Epidermal melanocyte (primary cell): ENCODE measurements at regions not wholly inside any gene's neighbourhood (a gene's known extent, or its start where the extent isn't known, plus 50 kb on each side); places are given as distances from the start of the nearest gene placed in this dataset.
"Not testable (repeated sequence)": the region's sequence is repeated elsewhere in the genome, so short reads cannot be mapped to it uniquely, and the experiment has no call there.

Experiments
- DNase-seq: peaks from one replicate; pipeline ENCODE4 v3.0.0; 2011; ENCODE audit warnings: low spot score; ENCODE audit not compliant: insufficient read length

DNA sequence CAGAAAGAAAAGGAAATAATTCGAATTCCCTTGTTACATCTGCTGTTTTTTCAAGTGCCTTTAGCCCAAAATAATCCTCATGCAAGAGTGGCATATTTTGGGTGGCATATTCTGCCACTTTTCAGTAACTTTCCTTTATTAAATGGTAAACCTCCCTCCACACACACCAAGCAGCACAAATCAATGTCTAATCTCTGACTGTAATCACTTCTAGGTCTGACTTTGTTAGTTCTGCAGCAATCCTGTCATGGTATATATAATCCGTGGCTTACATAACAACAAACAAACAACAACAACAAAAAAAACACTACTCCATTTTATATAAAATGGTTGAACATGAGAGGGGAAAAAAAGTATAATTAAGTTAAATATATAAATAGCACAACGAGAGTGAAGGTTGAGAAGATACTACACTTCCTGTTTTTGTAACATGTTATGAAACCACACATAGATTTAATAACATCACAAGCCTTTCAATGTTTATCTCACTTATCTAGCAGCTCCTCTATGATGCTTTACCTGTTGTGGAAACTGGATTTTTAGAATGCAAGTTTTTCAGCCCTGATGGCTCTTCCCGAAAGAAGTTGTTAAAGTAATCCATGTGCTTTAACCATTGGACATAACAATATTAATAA is 715.4 kb downstream of the GRXCR1 start:
- DNase-seq, result no peak

DNA sequence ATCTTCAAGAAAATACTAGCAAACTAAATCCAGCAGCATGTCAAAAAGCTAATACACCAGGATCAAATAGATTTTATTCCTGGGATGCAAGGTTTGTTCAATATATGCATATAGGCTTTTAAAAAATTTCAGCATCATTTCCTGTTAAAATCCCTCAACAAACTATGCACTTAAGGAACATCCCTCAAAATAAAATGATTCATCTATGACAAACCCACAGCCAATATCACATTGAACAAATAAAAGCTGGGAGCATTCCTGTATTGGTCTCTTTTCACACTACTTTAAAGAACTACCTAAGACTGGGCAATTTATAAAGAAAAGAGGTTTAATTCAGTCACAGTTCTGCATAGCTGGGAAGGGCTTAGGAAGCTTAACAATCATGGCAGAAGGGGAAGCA is 726.7 kb downstream of the GRXCR1 start:
- no peak for DNase-seq

DNA sequence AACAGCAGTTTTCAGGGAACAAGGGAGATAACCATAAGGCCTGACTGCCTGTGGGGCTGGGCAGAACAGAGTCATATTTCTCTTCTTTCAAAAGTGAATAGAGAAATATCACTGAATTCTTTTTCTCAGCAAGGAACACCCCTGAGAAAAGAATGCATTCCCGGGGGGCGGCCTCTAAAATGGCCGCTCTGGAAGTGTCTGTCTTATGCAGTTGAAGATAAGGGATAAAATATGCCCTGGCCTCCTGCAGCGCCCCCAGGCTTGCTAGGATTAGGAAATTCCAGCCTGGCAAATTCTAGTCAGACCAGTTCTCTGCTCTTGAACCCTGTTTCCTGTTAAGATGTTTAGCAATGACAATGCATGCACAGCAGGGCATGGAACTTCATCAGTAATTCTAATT is 745.4 kb downstream of the GRXCR1 start:
- DNase-seq, result not testable (repeated sequence)

DNA sequence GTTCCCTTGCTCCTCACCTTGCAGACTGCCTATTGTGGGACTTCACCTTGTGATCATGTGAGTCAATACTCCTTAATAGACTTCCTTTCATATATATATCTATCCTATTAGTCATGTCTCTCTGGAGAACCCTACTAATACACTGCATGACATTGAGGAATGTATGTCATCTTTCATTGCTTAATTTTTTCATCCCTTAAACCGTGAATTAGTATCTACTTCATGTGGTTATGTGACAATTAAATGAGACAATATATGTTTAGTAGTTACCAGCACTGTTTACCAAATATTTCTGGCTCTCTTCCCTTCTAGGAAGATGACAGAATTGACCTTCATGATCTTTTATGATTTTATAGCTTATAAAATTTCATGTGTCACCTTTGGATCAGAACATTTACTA is 759.5 kb downstream of the GRXCR1 start:
- no peak for DNase-seq

DNA sequence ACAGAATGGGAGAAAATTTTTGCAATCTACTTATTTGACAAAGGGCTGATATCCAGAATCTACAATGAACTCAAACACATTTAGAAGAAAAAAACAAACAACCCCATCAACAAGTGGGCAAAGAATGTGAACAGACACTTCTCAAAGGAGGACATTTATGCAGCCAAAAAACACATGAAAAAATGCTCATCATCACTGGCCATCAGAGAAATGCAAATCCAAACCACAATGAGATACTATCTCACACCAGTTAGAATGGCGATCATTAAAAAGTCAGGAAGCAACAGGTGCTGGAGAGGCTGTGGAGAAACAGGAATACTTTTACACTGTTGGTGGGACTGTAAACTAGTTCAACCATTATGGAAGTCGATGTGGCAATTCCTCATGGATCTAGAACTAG is 767.0 kb downstream of the GRXCR1 start:
- not testable (repeated sequence) for DNase-seq

DNA sequence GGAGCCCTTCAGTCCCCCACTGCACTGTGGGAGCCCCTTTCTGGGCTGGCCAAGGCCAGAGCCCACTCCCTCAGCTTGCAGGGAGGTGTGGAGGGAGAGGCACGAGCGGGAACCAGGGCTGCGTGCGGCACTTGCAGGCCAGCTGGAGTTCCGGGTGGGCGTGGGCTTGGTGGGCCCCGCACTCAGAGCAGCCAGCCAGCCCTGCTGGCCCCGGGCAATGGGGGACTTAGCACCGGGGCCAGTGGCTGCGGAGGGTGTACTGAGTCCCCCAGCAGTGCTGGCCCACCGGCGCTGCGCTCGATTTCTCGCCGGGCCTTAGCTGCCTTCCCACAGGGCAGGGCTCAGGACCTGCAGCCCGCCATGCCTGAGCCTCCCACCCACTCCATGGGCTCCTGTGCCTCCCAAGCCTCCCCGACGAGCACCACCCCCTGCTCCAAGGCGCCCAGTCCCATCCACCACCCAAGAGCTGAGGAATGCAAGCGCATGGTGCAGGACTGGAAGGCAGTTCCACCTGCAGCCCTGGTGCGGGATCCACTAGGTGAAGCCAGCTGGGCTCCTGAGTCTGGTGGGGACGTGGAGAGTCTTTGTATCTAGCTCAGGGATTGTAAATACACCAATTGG is 776.2 kb downstream of the KCTD8 start:
- not testable (repeated sequence) for DNase-seq

DNA sequence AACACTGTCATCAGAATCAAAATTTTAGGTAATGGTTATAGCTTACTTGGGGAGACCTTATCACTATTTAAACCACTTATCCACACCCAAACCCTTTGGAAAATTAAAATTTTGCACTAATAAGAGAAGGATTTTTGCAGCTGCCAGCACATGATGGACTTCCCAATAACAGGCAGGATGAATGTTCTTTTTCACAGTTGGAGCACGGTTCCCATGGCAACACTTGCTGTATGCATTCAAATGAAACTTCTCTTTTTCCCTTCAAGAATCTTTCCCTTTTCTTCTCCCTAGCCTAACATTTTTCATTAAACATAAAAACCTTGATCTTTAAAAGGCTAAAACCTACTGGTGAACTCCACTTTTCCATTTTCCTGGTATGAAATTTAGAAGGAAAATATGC is 768.2 kb downstream of the KCTD8 start:
- DNase-seq, result no peak

DNA sequence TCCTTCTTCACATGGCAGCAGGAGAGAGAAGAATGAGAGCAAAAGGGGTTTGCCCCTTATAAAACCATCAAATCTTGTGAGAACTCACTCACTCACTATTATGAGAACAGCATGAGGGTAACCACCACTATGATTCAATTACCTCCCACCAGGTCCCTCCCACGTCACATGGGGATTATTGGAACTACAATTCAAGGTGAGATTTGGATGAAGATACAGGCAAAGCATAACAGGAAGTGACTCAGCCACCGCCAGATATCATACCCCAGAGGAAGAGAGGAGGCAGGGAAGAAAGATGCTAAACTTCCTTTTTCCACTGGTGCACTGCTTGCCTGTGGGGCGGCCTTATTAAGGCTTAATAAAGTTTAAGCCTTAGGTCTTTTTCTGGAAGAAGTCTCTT is 766.1 kb downstream of the KCTD8 start:
- DNase-seq, result no peak

DNA sequence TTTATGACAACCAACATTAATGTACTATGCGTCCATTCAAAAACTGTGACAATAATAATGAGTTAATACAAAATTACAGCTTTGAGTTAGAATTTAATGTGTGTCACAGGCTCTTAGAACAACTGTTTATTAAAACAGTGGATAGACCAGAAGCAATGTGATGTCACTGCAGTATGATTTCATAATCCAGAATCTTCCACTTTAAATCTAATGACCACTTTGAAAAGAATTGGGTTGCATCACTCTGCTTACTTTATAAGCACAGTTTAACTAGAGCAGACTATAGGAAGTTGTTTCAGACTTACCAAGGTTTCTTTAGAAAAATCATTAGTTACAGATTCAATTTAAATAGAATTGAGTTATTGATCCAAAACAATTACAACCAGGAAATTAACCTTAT is 758.5 kb downstream of the KCTD8 start:
- DNase-seq, result no peak

DNA sequence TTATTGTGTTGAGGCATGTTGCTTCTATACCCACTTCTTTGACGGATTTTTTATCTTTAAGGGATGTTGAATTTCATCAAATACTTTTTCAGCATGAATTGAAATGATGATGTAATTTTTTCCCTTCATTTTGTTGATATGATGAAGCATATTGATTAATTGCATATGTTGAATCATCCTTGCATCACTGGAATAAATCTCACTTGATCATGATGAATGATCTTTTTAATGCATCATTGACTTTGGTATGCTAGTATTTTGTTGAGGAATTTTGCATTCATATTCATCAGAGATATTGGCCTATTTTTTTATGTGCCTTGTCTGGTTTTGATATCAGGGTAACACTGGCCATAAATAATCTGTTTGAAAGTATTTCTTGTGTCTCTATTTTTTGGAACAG is 754.7 kb downstream of the KCTD8 start:
- no peak for DNase-seq

DNA sequence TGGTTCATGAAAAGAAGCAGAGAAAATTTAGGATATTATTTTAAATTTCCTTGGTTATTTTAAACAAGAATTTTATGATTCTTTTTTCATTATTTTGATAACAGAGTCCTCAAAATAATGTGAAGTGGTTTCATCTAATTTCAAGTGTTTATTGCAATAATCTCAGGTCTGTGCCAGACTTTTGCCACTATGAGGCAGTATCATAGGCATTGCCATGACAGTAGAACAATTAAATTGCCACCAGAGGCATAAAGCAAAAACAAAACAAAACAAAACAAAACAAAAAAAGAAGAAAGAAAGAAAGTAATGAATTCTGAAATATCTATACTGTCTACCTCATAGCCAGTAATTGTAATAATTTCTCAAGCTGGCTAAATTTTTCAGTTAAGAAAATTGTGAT is 739.2 kb downstream of the KCTD8 start:
- DNase-seq, result no peak

DNA sequence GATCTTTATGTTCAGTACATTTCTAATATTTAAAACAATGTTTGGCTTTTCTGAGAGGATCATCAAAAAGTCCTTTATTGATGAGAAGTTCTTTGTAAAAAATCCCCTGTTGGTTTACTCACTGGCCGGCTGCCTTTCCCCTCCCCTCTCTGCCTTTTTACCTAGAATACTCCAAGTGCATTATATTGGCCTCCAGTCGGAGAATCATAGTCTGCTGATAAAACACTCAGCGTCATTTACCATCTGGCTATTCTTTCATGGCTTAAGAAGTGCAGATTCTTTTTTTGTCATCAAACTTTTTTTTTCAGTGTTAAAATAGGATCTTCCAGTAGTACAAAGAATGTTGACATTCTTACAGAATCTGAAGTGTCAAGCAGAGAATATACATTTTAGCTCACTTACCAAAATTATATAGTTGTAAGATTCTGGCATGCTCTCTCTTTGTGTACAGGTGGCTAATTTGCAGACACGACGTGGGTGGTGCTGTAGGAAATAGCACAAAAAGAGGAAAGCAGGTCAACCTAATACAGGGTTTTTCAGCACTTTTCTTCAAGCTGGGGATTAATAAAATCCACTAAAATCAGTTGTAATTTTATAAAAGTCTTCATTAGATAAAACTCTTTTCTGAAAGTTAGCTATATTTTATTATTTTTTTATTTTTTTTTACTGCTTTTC is 731.8 kb downstream of the KCTD8 start:
- DNase-seq, result no peak

DNA sequence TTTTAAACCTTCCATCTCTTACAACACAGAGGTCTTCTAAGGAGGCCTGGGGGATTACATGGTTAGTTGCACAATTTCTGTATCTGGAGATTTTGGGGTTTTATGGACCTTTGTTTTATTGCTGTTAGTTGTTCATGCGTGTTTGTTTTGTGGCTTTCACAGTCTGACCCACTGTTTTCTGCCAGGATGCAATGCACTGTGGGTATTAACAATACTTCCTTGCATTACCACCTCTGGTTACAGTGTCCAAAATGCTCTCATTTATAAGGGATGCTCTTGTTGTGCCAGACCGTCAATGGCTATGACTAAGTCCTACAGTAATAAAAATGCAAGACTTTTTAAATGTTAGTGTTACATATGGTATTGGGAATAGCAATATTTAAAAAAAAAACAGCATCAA is 730.2 kb downstream of the KCTD8 start:
- no peak for DNase-seq

DNA sequence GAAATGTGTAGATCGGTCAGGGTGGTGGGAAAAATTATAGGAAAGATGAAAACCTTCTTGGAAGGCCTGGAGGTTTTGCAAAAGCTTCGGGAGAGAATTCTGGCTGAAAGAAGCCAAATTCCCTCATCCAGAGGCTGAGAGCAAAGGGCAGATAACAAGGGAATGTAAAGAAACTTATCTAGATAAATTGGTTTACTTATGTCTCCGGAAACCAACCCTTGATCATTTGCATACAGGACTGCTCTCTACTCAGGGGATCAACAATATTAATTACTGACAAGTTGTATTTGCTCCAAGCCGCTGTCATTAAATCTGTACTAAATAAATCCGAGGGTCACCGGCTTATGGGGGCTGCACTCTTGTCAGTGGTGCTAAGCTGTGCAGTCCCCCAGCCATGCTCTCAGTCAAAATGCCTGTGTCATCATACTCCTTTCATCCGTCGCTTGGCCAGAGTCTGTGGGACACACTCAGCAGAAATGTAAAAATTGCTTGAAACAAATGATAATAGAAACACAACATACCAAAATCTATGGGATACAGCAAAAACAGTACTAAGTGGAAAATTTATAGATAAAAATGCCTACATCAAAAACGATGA is 715.7 kb downstream of the KCTD8 start:
- DNase-seq, result no peak

DNA sequence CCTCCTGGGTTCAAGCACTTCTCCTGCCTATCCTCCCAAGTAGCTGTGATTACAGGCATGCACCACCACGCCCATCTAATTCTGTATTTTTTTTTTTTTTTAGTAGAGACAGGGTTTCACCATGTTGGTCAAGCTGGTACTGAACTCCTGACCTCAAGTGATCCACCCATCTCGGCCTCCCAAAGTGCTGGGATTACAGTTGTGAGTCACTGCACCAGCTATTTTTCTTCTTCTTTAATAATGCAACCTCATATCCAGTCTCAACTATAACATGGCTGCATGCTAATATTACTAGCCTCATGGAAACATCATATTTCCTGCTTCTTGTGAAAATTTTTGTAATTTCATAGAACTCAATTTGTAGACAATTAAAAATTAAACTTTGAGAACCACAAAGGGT is 706.5 kb downstream of the KCTD8 start:
- no peak for DNase-seq

DNA sequence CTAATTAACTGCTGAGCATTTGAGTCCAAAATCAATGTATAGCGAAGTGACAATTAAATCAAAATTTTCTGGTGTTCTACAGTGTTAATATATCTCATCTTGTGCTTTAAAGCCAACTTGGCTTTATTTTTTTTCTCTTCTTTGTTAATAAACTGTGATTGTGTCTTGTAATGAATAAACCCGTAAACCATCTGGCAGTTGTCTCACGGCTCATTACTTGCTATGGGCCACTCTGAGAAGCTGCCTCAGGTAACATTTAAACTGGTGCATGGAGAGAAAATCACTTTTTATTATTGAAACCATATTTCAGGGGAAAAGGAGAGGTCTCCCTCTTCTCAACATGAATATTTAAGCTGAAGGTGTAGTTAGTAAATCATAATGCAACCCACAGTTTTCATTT is 694.0 kb downstream of the KCTD8 start:
- no peak for DNase-seq

DNA sequence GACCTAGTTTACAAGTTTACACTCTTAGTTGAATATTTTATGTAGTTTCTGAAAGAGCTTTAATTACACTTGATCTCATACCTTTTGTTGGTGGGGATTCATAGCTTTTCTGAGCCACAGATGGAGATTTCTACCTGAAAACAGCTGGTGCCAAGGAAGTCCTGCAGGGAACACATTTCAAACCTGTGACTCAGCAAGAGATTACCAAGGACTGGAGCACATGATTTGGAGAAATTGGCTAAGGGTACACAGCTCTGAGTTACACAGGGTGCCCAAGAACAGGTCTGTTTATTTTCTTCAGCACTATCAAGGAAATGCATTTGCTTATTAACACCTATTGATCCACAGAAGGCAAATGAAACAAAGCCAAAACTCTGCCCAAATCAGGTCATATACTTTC is 691.5 kb downstream of the KCTD8 start:
- DNase-seq, result no peak

DNA sequence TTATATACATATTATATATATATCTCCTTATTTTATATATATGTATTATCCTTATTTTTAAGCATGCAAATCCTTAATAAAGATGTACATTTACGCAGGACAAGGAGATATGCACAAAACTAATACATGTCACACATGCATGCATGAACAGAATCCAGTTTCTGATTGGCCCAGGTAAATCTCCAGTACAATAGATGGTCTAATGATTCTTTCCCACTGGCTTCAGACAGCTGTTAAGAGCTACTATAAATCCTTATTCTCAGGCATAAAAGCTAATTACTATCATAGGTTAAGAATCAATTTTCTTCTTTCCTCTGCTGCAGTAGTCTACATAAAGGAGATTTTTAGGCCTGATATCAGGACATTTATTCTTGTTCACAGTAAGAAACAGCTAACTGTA is 689.8 kb downstream of the KCTD8 start:
- DNase-seq, result no peak

DNA sequence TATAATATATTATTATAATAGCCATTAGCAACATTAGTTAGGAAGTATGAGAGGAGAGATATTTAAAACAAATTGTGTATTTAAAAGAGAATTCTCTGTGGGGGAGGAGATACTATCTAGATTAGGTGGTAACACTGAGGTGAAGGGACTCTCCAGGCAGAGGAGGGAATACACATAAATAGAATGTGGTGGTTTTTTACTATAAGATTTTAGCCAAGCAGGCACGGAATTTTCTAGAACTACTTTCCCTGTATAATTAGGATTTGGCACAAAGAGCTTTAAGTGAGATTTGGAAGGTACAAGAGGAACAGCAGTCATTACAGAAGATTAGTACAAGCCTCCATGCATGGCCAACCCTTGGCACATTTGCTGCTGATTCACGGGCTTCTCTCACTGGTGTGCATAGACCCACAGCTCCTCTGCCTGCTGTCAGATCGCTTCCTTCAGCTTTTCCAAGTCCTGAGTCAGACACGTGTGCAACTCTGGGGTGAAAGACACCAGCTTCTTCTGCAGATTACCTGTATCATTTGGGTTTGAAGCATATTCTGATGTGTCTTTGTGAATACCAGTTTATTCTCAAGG is 685.5 kb downstream of the KCTD8 start:
- DNase-seq, result no peak

DNA sequence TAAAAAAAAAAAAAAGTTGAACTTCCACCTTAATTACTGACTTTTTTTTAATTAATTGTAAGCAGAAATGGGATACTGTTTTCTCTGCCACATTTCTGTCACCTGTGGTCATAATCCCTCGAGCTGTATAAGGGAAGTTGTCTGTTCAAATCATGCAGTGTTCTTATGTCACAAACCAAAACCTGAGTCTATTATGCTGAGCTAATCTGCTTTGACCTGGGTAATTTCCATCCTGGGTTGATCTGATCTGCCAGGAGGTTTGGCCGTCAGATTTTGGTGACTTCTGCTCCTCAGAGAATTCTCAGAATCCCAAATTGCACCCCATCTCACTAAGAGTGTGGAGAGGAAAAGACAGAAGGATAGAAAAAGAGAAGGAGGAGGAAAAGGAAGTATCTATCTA is 683.1 kb downstream of the KCTD8 start:
- DNase-seq, result no peak

DNA sequence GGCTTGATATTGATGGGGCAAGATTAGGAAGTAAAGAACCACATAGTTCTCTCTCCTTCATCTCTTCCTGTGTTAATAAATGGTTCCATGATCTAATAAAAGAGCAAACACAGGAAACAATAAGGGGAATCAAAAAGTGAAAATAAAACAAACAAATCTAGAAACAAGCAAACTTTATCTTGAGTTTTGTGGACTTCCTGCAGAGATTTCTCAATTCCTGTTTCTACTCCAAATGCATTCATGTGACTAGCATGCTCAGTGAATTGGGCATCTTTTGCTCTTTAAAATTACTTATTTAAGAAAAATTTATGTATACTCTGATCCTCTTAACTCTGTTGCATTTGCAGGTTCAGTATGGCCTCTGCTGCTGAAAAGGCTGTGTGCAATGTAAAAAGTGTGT is 682.0 kb downstream of the KCTD8 start:
- DNase-seq, result no peak

DNA sequence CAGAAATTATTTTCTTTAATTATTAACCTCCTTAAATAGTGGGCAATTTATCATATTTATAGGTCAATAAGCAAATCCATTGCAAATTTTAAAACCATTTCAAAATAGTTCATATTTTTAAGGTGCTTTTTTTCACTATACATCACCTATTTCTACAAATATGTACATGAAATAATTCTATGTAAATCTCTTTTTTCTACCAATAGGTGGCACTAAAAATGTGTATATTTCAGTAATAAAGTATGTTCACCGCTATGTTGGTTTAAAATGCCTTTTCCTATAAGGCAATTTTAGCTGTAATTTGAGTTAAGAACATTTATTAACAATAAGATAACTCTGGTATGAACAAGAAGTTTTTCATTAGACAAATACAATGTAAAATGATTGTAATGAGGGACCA is 672.2 kb downstream of the KCTD8 start:
- DNase-seq, result no peak
